Bronchial epithelial cell (primary cell): ENCODE measurements at regions not wholly inside any gene's neighbourhood (a gene's known extent, or its start where the extent isn't known, plus 50 kb on each side); places are given as distances from the start of the nearest gene placed in this dataset.
"Not testable (repeated sequence)": the region's sequence is repeated elsewhere in the genome, so short reads cannot be mapped to it uniquely, and the experiment has no call there.

Experiments used
- DNase-seq: peaks from one replicate; pipeline ENCODE4 v3.0.0-alpha.2; 2010; ENCODE audit warnings: low read depth
- FAIRE-seq: peaks from 2 replicates; lab custom pipeline; 2011; peaks lifted over from hg19 to GRCh38; lab: Jason Lieb, UNC
- H3K27me3 ChIP-seq: 2 replicates; pipeline ENCODE4 v1.5.1; 2011; ENCODE audit warnings: low read length; ENCODE audit not compliant: control insufficient read depth, insufficient read depth
- H3K36me3 ChIP-seq: 2 replicates; pipeline ENCODE4 v1.5.1; 2011; ENCODE audit warnings: low read length; ENCODE audit not compliant: control insufficient read depth, insufficient read depth
- H3K4me3 ChIP-seq: 2 replicates; pipeline ENCODE4 v1.5.1; 2011; ENCODE audit warnings: mild to moderate bottlenecking, low read depth, low read length, control low read depth
- TF ChIP-seq, protein P1 (sequence below): IDR thresholded peaks from 2 replicates; pipeline ENCODE4 v1.5.1; 2011; ENCODE audit warnings: mild to moderate bottlenecking, moderate library complexity, low read length, control low read depth, inconsistent platforms; ENCODE audit not compliant: insufficient read depth, severe bottlenecking

DNA sequence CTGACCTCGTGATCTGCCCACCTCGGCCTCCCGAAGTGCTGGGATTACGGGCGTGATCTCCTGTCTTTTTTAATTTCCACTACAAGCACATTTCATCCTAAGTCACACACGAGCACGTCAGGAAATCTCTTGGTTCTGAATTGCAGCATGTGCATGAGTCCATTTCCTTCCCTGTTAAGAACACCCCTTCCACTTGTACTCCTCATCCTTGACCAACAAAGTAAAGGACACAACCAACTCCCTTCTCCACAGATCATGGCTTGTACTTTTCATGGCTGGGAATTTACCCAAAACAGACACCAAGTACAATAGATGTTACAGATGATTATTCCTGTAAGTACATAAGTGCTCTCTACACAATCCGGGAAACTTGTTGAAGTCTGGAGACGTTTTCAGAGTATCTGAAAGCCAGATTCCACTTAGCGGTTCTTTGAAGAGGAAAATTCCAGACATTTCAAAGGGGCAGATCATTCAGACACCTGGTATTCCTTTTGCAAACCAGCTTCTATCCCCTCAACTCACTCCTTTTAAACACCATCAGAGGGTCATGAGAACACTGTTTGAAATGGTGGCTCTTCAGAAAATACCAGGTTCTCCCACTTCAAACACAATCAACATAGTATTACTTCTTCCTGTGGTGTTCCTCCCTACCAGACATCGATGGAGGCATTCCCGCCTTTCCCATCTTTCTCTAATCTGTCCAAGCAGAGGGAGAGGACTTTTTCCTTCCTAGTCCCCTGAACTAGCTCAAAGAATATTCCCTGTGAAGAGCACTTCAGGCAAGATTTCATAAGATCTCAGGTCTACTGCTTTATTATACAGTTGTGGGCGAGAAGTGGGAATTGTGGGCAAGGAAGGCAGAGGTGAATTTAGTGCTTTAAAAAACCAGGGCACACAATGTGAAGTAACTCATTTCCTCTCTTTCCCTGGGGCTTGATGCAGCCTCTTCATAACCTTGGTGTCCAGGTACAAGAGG, 80.1 kb upstream of the TSC22D2 start:
- TF ChIP-seq, protein P1, sequence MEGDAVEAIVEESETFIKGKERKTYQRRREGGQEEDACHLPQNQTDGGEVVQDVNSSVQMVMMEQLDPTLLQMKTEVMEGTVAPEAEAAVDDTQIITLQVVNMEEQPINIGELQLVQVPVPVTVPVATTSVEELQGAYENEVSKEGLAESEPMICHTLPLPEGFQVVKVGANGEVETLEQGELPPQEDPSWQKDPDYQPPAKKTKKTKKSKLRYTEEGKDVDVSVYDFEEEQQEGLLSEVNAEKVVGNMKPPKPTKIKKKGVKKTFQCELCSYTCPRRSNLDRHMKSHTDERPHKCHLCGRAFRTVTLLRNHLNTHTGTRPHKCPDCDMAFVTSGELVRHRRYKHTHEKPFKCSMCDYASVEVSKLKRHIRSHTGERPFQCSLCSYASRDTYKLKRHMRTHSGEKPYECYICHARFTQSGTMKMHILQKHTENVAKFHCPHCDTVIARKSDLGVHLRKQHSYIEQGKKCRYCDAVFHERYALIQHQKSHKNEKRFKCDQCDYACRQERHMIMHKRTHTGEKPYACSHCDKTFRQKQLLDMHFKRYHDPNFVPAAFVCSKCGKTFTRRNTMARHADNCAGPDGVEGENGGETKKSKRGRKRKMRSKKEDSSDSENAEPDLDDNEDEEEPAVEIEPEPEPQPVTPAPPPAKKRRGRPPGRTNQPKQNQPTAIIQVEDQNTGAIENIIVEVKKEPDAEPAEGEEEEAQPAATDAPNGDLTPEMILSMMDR, result no peak
- no peak overlapping the region for H3K4me3 ChIP-seq
- H3K27me3 ChIP-seq, result no peaks in the 10 kb centered on the region
- DNase-seq (no peak), FAIRE-seq (no peak)
- no peaks in the 10 kb centered on the region for H3K36me3 ChIP-seq

DNA sequence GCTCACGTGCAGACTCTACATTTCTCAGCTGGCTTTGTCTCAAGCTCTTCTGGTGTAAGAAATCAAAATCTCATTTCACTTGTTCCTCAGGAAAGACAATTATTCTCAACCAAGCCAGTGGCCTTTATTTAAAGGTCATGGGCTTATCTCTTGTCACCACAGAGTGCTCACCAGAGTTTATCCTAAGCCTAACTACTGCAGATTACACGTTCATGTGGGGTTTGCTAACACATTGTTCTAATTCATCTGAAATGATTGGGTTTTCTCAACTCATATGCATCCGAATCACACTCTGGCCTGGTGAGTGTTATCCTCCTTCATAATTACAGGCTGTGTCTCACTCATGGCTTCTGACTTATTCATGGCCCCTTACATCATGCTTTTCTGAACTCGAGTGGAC, 83.3 kb upstream of the TSC22D2 start:
- FAIRE-seq, result no peak
- TF ChIP-seq, protein P1, result no peak
- no peaks in the 10 kb centered on the region for H3K36me3 ChIP-seq
- DNase-seq, result peak; percentile 26
- no peak overlapping the region for H3K4me3 ChIP-seq
- no peaks in the 10 kb centered on the region for H3K27me3 ChIP-seq

DNA sequence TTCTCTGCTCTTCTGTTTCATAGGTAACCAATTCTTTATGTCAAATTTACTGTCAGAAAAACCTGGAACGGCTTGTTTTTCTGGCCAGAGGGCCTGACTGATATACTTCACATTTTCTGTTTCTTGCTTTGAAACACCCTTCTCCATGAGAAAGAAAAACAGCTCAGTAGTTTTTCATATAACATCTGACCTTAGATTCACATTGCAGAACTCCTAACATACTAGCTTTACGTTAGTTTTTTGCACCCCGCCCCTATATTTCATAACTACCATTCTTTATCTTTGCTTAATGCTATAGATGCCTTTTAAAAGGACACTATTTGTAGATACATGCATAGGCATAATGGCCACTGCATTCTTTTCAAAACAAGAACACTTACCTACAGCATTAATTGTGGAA, 83.9 kb upstream of the TSC22D2 start:
- TF ChIP-seq, protein P1, result no peak
- Histone ChIP-seq H3K36me3 (no peaks in the 10 kb centered on the region), H3K4me3 (no peak overlapping the region), H3K27me3 (no peaks in the 10 kb centered on the region)
- no peak for FAIRE-seq
- DNase-seq, result no peak

DNA sequence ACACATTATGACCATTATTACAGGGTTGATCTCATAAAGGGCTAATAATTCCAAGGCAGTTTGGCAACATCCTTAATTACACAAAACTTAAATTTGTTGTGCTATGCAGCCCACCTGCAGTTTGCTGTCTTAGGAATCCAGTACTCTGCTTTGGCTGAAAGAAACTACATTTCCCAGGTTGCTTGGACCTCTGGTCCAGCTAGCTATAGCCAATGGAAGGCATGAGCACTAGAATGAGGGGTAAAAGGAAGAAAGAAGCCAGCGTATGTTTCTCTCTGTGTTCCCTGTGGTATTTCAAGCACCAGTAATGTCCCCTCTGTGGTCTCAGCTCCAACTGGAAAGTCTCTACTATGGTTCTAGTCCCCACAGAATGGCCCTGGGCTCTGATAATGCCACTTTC, 84.3 kb upstream of the TSC22D2 start:
- no peaks in the 10 kb centered on the region for H3K27me3 ChIP-seq
- FAIRE-seq, result no peak
- TF ChIP-seq, protein P1, result no peak
- no peak for DNase-seq
- H3K36me3 ChIP-seq, result no peaks in the 10 kb centered on the region
- H3K4me3 ChIP-seq, result no peak overlapping the region

DNA sequence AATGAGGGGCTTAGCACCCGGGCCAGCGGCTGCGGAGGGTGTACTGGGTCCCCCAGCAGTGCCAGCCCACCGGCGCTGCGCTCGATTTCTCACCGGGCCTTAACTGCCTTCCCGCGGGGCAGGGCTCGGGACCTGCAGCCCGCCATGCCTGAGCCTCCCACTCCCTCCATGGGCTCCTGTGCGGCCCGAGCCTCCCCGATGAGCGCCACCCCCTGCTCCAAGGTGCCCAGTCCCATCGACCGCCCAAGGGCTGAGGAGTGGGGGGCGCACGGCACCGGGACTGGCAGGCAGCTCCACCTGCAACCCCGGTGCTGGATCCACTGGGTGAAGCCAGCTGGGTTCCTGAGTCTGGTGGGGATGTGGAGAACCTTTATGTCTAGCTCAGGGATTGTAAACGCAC, 85.0 kb upstream of the TSC22D2 start:
- DNase-seq, H3K27me3 ChIP-seq, H3K36me3 ChIP-seq, FAIRE-seq, H3K4me3 ChIP-seq: not testable (repeated sequence)

DNA sequence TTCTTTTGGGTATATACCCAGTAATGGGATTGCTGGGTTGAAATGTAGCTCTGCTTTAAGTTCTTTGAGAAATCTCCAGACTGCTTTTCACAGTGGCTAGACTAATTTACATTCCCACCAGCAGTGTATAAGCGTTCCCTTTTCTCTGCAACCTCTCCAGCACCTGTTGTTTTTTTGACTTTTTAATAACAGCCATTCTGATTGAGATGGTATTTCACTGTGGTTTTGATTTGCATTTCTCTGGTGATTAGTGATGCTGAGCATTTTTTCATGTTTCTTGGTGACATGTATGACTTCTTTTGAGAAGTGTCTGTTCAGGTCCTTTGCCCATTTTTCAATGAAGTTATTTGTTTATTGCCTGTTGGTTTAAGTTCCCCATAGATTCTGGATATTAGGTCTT, 87.1 kb upstream of the TSC22D2 start:
- FAIRE-seq, result not testable (repeated sequence)

More for the DNA sequence above, 87.1 kb upstream of the TSC22D2 start:
- H3K4me3 ChIP-seq, H3K36me3 ChIP-seq, DNase-seq, H3K27me3 ChIP-seq: not testable (repeated sequence)
